Natural killer cell (primary cell): ENCODE measurements at regions not wholly inside any gene's neighbourhood (a gene's known extent, or its start where the extent isn't known, plus 50 kb on each side); places are given as distances from the start of the nearest gene placed in this dataset.

Source experiments
- ATAC-seq, 3 donors: fragments of 150-1000 bp in 2 of 3; fragments of 200-7000 bp in 1 of 3; cut with Tn5 transposase; 1 replicate in 1 of 3; 2 replicates in 2 of 3; pipeline ENCODE4 v1.10.0; 2021; ENCODE audit warnings: mild to moderate bottlenecking in 2 of 3, moderate library complexity in 2 of 3
- DNase-seq, 2 donors: peaks; one replicate each; pipeline versions ENCODE4 v3.0.0 to v3.0.0-alpha.2; 2013 to 2021; ENCODE audit warnings: mixed read lengths in 1 of 2
- H3K27ac ChIP-seq: one replicate; pipeline ENCODE4 v1.5.1; 2013; ENCODE audit warnings: mild to moderate bottlenecking, low read length
- H3K27me3 ChIP-seq: one replicate; pipeline ENCODE4 v1.6.1; 2013; ENCODE audit warnings: low read length; ENCODE audit not compliant: control insufficient read depth, insufficient read depth
- H3K36me3 ChIP-seq: one replicate; pipeline ENCODE4 v1.6.1; 2013; ENCODE audit warnings: low read length; ENCODE audit not compliant: control insufficient read depth, insufficient read depth
- H3K4me1 ChIP-seq: one replicate; pipeline ENCODE4 v1.6.1; 2013; ENCODE audit warnings: low read length; ENCODE audit not compliant: control insufficient read depth, insufficient read depth
- H3K4me3 ChIP-seq: one replicate; pipeline ENCODE4 v1.5.1; 2013; ENCODE audit warnings: low read length
- H3K9me3 ChIP-seq: one replicate; pipeline ENCODE4 v1.6.1; 2013; ENCODE audit warnings: low read length; ENCODE audit not compliant: control insufficient read depth, insufficient read depth
- H3K27ac Mint-ChIP-seq, 2 donors: one replicate each; pipeline ENCODE4 v1.8.0; 2022; ENCODE audit warnings: mild to moderate bottlenecking in 2 of 2, mixed read lengths in 2 of 2, moderate library complexity in 1 of 2
- H3K27me3 Mint-ChIP-seq, 2 donors: one replicate each; pipeline ENCODE4 v1.8.0; 2022; ENCODE audit warnings: low read depth in 2 of 2, mixed read lengths in 2 of 2
- H3K36me3 Mint-ChIP-seq: one replicate; pipeline ENCODE4 v1.8.0; 2022; ENCODE audit warnings: mixed read lengths
- H3K4me1 Mint-ChIP-seq, 2 donors: one replicate each; pipeline ENCODE4 v1.8.0; 2022; ENCODE audit warnings: mixed read lengths in 2 of 2
- H3K4me3 Mint-ChIP-seq: one replicate; pipeline ENCODE4 v1.8.0; 2022; ENCODE audit warnings: mild to moderate bottlenecking, moderate library complexity, mixed read lengths
- H3K9me3 Mint-ChIP-seq, 2 donors: one replicate each; pipeline ENCODE4 v1.8.0; 2022; ENCODE audit warnings: mixed read lengths in 2 of 2
- CTCF ChIP-seq: fragments of 200-600 bp; IDR thresholded peaks from one replicate; pipeline ENCODE4 v1.8.0; 2022; ENCODE audit warnings: antibody characterized with exemption
- WGBS: methylation state at CpG from one replicate; pipeline ENCODE4 v1.1.7; 2013; ENCODE audit warnings: missing lambda C conversion rate; ENCODE audit not compliant: insufficient coverage; 5-methylcytosine and 5-hydroxymethylcytosine counted together
- intact Hi-C: fragments of 100-400 bp; cut with micrococcal nuclease; formaldehyde crosslinking; loops from one replicate; pipeline ENCODE4 v1.14.2; 2022

GRCh38 chr22:27617214-27617881 is 184.2 kb downstream of the MN1 start:
- intact Hi-C loops: no loop called here
- H3K4me1 ChIP-seq: no peaks in the 10 kb centered on the region
- no peaks in the 10 kb centered on the region for H3K9me3 Mint-ChIP-seq
- H3K36me3 Mint-ChIP-seq: no peaks in the 10 kb centered on the region
- no peaks in the 10 kb centered on the region for H3K36me3 ChIP-seq
- no peak overlapping the region for H3K4me3 Mint-ChIP-seq
- no peak overlapping the region for H3K4me3 ChIP-seq
- peaks cover 23 to 33% of the 10 kb centered on the region in 2 donors for H3K27me3 Mint-ChIP-seq
- ATAC-seq (no peak), DNase-seq (no peak)
- no peak for TF ChIP-seq CTCF
- H3K4me1 Mint-ChIP-seq: peaks cover 0 to 5% of the 10 kb centered on the region in 2 donors
- H3K9me3 ChIP-seq: no peaks in the 10 kb centered on the region
- no peak overlapping the region for H3K27ac Mint-ChIP-seq
- 61% methylated on average over 2 of the region's 2 CpGs for WGBS
- H3K27ac ChIP-seq: no peak overlapping the region
- H3K27me3 ChIP-seq: no peaks in the 10 kb centered on the region

GRCh38 chr22:27620367-27621154 is 181.0 kb downstream of the MN1 start:
- H3K27ac ChIP-seq: no peak overlapping the region
- H3K4me1 ChIP-seq: no peaks in the 10 kb centered on the region
- 87% methylated on average over 15 of the region's 15 CpGs for WGBS
- H3K27ac Mint-ChIP-seq: no peak overlapping the region
- no peaks in the 10 kb centered on the region for H3K4me1 Mint-ChIP-seq
- DNase-seq (no peak), ATAC-seq (no peak)
- H3K9me3 Mint-ChIP-seq: no peaks in the 10 kb centered on the region
- peaks cover 4 to 7% of the 10 kb centered on the region in 2 donors for H3K27me3 Mint-ChIP-seq
- H3K4me3 Mint-ChIP-seq: no peak overlapping the region
- no peak overlapping the region for H3K4me3 ChIP-seq
- intact Hi-C loops: no loop called here
- TF ChIP-seq CTCF: no peak
- H3K27me3 ChIP-seq: no peaks in the 10 kb centered on the region
- H3K36me3 ChIP-seq: no peaks in the 10 kb centered on the region
- H3K9me3 ChIP-seq: no peaks in the 10 kb centered on the region
- H3K36me3 Mint-ChIP-seq: no peaks in the 10 kb centered on the region

- Mint-ChIP-seq H3K27ac (no peak overlapping the region), H3K4me1 (no peaks in the 10 kb centered on the region), H3K4me3 (no peak overlapping the region), H3K27me3 (peaks cover 4 to 7% of the 10 kb centered on the region in 2 donors), H3K36me3 (no peaks in the 10 kb centered on the region), H3K9me3 (no peaks in the 10 kb centered on the region)
- ATAC-seq (no peak), DNase-seq (no peak)
- H3K4me1 ChIP-seq: no peaks in the 10 kb centered on the region
- H3K36me3 ChIP-seq: no peaks in the 10 kb centered on the region
- TF ChIP-seq CTCF: no peak
- H3K9me3 ChIP-seq: no peaks in the 10 kb centered on the region
- H3K27ac ChIP-seq: no peak overlapping the region
- 82% methylated on average over 10 of the region's 10 CpGs for WGBS
- intact Hi-C loops: no loop called here
- H3K27me3 ChIP-seq: no peaks in the 10 kb centered on the region
- H3K4me3 ChIP-seq: no peak overlapping the region
These were observed 180.0 kb downstream of the MN1 start for GRCh38 chr22:27621486-27622070.
